HG02970 (cell line): ENCODE measurements at regions not wholly inside any gene's neighbourhood (a gene's known extent, or its start where the extent isn't known, plus 50 kb on each side); places are given as distances from the start of the nearest gene placed in this dataset.

Source experiments
- ATAC-seq: cut with Tn5 transposase; IDR thresholded peaks from one replicate; pipeline ENCODE4 v1.9.1; 2021; ENCODE audit warnings: mild to moderate bottlenecking, moderate library complexity, moderate number of reproducible peaks; ENCODE audit not compliant: unreplicated experiment, low FRiP score

DNA sequence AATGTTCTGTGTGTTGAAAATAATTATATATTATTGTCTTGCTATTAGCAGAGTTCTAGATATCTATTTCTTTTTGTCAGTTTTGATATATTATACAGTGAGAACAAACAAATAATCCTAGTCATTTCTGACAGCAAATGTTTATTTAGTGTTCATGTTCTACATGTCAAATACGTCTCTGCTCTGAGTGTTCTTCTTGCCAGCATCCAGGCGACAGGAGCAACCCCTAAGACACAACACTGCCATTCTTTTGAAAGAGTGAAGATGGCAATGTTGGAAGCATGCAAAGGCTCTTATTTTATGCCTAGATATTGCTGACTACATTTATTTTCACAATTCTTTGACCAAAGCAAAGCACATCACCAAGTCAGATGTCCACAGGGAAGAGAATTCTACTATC lies 1556.6 kb upstream of the TMEFF2 start:
- no peak for ATAC-seq

DNA sequence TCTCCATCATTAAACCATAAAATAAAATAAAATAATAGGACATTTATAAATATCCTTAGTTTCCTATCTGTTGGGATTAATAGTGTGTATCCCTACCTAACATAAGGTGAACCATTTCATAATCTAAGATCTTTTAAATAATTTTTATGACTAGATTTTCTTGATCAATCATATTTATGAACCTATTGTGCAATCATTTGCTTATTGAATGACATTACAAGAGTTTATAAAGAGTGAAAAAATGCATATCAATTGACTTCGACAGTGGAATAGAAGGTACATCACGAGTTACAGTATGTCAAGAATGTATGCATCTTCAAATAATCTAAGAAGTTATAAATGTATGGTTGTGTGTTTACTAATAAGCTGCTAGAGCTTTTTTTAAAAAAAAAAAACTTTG lies 1554.8 kb upstream of the TMEFF2 start:
- ATAC-seq, result no peak

- ATAC-seq, result no peak
These were observed 1548.4 kb upstream of the TMEFF2 start for GRCh38 chr2:193743089-193743488.

GRCh38 chr2:193738892-193739291 lies 1544.2 kb upstream of the TMEFF2 start:
- ATAC-seq, result no peak

- no peak for ATAC-seq
These were observed 1518.2 kb upstream of the TMEFF2 start for GRCh38 chr2:193712912-193713311.

- ATAC-seq, result no peak
These were observed 1508.7 kb upstream of the TMEFF2 start for GRCh38 chr2:193703411-193703810.

DNA sequence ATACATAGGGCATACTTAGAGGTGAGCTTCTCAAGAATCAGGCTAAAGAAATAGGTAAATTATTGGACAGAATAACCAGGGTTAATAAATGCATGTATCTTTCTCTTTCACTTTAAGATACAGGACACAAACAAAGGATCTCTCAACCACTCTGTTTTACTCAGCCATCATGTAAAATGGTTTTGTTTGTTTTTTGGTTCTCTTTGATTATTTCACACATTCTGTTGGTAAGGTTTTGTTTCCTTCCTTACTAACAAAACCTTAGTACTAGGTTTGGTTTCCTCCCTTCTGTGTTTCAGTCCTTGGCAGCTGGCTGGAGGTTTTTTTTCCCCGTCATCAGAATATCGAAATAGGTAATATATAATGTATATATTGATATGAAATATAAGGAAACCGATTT lies 1506.8 kb upstream of the TMEFF2 start:
- no peak for ATAC-seq

DNA sequence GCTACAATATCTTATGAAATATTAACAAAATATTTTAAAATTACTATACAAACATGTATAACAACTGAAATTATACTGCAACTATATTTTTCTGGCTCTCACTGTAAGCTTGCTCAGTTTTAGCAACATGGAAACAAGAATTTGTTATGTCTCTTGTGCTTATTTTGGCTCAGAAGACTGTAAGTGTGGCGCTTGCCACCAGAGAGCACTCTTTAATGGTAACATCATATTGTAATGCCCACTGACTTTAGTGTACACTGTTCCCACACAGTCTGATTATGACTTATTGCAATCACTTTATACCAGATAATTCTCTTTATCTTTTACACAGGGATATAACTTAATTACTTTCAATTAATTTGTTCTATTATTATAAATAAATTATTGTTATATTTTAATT lies 1500.6 kb upstream of the TMEFF2 start:
- ATAC-seq, result no peak

- ATAC-seq, result no peak
These were observed 1499.0 kb upstream of the TMEFF2 start for GRCh38 chr2:193693758-193694157.

- ATAC-seq, result no peak
These were observed 1495.8 kb upstream of the TMEFF2 start for GRCh38 chr2:193690572-193690971.

DNA sequence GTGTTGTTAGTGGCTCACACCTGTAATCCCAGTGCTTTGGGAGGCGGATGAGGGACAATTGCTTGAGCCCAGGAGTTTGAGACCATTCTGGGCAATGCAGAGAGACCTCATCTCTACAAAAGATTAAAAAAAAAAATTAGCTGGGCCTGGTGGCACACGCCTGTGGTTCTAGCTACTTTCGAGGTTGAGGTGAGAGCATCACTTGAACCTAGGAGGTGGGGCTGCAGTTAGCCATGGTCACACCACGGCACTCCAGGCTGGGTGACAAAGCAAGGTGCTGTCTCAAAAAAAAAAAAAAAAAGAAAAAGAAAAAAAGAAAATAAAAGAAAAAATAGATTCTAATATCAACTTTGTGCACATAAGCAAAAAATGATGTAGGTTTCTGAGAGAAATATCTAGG lies 1492.5 kb upstream of the TMEFF2 start:
- ATAC-seq, result no peak

DNA sequence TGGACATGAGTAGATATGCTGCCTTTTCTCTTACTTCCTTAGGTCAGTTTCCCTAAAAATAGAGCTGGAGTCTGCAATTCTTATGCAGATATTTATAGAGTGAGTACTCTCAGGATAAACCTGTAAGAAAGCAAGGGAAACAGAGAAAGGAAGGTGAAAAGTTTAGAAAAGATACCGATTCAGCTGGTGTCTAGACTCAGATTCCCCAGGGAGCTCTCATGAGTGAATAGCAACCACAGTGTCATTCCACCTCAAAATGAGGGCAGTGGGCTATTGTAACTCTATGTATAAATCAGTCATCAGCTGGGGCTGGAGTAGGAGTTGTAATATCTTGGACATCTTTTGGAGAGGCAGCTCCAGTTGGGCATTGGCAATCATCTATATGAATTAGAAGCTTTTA lies 1485.1 kb upstream of the TMEFF2 start:
- ATAC-seq, result no peak

DNA sequence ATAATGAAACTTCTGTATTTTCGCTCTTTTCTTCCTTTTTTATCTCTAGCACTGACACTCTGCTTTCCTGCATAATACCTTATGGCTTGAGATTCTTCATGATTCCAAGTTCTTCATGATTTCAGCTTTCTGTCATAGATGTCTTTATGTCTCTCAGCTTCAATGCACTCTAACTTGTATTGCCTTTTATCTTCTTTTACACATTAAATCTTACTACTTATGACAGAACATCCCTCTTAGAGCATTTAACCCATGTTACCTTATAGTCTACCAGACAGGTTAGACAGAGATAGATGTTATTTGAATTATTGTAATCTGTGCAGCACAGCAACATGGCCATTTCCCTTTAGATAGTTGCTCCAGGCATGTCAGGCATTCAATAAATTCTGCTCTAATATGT lies 1475.7 kb upstream of the TMEFF2 start:
- no peak for ATAC-seq

DNA sequence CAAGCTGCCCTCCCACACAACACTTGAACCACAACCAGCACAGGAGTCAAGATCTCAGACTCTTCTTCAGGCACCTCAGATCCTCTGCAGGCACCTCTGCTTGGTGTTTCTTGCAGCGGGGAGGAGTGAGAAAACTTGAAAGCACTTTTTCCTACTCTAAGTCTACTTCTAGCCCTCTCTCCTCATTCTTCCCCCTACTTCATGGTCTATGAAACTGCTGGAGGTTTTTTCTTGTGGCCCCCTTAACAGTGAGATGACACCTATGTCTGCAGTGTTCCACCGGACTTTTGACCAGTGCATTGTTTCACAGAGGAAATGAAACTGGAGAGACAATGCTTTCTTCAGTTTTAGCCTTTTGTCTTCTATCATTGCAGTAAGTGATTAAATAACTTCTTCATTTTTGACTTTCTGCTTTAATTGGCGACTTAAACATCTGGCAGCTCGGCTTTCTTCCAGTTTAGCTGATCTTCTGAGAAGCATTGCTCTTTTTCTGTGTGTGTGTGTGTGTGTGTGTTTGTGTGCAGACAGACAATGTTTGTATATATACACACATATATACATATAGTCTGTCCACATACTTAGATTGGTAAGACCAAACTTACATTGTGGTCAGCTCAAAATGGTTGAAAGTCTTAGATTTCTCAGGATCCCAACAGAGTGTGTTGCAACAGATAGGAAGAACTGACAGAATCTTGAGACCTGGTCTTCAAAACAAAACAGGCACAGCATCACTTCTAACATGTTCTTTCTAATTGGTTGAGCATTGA lies 1474.0 kb upstream of the TMEFF2 start:
- no peak for ATAC-seq

GRCh38 chr2:193627927-193628272 lies 1433.2 kb upstream of the TMEFF2 start:
- no peak for ATAC-seq

GRCh38 chr2:193627187-193627926 lies 1432.6 kb upstream of the TMEFF2 start:
- no peak for ATAC-seq

GRCh38 chr2:193608451-193608850 lies 1413.7 kb upstream of the TMEFF2 start:
- no peak for ATAC-seq

DNA sequence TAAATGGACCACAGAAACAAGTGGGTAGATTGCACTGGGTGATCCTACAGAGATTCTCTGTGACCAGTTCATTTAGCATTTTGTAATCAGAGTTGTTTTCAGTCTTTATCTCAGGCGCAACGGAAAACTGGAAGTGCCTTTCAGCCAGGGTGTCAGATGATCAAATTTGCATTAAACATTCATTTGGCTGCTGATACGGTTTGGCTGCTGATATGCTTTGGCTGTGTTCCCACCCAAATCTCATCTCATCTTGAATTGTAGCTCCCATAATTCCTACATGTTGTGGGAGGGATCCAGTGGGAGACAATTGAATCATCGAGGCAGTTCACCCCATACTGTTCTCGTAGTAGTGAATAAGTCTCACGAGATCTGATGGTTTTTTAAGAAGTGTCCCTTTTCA lies 1396.1 kb upstream of the TMEFF2 start:
- ATAC-seq, result no peak

GRCh38 chr2:193584522-193584938 lies 1389.8 kb upstream of the TMEFF2 start:
- ATAC-seq, result peak; percentile 83

GRCh38 chr2:193583638-193584400 lies 1389.1 kb upstream of the TMEFF2 start:
- no peak for ATAC-seq

DNA sequence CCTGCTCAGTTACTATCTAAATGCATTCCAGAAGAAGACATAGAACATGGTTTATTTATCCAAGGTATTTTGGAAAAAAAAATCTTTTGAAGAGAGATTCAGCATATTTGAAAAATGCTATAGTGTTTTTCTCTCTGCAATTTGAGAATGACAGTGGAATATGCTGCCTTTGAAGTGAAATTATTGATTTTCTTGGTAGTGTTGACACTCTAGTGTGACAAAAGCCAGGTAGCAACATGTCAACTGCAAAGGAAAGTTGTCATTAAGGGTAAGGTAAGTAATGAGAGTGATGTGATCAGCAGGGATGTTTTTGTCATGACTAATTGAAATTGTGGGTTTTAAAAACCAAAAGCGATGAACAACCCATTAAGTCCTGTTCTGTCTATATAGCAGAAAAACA lies 1387.1 kb upstream of the TMEFF2 start:
- no peak for ATAC-seq
